ENCODE measurements at regions not wholly inside any gene's neighbourhood (a gene's known extent, or its start where the extent isn't known, plus 50 kb on each side); places are given as distances from the start of the nearest gene placed in this dataset.
"Not testable (repeated sequence)": the region's sequence is repeated elsewhere in the genome, so short reads cannot be mapped to it uniquely, and the experiment has no call there.

DNA sequence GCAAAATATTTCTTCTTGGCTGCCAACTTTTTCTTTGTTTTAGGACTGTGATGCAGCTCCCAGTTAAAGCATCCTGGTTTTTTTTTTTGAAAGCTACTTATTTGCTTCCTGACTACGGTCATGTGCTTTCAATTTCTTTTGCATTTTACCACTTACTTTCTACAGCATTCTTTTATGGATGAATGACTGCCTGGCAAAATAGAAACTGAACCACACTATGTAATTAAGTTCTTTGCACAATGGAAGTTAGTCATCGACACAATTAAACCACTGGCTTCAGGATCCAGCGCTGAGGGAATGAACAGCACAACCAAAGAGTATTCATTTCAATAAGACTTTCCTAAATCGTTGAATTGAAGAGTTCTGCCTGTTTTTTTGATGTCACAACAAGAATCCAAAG, 82.2 kb upstream of the EPHA3 start:
- DNase-seq (ENCODE audit: low spot score) = no peak
- no peak for FAIRE-seq

DNA sequence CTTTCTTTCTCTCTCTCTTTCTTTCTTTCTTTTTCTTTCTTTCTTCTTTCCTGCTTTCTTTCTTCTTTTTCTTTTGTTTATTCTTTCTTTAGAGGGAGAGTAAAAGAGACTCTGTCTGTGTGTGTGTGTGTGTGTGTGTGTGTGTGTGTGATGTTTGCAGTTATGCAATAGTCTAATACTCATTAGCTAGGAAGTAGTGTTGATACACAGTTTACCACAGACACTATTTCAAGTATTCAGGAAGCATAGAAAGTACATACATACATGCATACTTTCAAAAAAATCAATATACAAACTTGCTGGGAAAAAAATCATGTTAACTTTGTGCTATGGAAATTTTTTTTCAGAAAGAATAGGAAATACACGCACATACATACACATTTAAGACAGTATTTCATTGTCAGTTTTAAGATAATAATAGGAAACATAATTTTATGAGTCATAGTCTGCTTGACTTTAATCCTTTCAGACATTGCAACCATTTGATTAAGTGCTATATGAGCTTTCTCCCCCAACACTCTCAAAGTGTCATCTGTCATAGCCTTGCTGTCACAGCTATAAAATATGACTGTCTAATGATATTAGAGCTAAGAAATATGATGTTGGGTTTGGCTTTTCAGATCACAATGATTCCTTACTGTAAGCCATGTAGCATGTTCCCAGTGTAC, 74.9 kb upstream of the EPHA3 start:
- DNase-seq (ENCODE audit: low spot score) (no peak), FAIRE-seq (no peak)

DNA sequence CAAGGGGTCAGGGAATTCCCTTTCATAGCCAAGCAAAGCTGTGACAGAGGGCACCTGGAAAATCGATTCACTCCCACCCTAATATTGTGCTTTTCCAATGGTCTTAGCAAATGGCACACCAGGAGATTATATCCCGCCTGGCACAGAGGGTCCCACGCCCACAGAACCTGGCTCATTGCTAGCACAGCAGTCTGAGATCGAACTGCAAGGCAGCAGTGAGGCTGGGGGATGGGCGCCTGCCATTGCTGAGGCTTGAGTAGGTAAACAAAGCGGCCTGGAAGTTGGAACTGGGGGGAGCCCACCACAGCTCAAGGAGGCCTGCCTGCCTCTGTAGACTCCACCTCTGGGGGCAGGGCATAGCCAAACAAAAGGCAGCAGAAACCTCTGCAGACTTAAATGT, 72.7 kb upstream of the EPHA3 start:
- not testable (repeated sequence) for FAIRE-seq; DNase-seq (ENCODE audit: low spot score)

DNA sequence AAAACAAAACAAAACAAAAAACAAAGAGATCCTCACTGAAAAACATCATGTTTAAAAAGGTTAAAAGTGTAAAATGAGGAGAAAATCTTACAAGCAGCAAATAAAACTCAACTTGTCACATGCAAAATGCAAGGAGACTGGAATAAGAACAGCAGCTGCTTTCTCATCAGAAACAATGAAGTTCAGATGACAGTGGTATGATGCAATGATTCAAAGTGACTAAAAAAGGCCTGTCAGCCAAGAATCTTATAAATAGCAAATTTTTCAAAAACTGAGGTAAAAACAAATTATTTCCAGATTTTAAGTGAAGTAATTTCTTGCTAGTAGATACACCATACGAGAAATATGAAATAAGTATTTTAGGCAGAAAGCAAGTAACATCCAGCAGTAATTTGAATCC, 68.6 kb upstream of the EPHA3 start:
- FAIRE-seq = no peak
- DNase-seq (ENCODE audit: low spot score) = no peak

DNA sequence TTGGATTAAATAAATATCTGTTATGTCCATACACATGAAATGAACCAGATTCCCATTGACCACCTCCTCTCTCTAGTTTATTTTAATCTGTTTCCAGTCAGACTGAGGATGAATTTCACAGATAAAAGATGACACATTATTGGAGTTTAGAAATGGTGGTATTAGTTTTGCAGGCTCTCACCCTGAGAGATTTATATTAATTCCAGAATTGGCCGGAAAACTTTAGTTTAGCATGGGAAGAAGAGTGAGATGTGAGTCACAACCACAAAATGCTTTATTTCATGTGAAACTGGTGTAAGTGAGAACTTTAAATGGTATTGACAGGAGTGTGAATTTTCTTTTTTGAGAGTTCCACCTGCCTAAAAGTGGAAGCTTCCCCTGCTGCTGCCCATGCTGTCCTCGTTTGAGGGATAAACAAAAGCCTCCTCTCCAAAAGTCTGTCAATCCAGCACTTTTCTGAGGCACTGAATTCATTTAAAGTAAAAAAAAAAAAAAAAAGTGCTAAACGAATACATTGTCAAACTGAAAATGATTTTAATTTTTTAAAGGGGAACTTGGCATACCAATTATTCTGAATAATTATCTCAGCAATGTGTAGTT, 65.1 kb upstream of the EPHA3 start:
- DNase-seq (ENCODE audit: low spot score) (no peak), FAIRE-seq (no peak)

DNA sequence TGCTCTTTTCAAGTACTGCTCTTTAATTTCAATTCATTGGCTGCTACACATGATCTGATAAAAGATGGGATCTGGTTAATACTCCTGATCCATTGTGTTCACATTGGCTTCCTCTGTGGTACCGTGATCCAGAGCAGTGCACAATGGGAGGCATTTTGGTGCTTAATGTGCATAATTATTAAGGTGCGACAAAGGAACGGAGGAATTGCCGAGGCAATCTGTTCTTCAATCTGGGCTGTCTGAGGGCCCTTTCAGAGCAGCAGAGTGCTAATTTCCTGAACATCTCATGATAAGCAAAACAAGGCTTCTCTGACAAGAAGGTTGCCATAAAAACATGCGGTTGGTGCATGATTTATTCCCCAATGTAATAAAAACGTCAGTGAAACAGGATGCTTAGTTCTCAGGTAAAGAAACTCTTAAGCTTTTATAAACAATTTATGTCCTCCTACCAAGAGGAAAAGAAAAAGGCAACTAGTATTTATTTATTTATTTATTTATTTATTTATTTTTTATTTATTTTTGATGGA, 64.0 kb upstream of the EPHA3 start:
- DNase-seq (ENCODE audit: low spot score) = no peak
- no peak for FAIRE-seq

DNA sequence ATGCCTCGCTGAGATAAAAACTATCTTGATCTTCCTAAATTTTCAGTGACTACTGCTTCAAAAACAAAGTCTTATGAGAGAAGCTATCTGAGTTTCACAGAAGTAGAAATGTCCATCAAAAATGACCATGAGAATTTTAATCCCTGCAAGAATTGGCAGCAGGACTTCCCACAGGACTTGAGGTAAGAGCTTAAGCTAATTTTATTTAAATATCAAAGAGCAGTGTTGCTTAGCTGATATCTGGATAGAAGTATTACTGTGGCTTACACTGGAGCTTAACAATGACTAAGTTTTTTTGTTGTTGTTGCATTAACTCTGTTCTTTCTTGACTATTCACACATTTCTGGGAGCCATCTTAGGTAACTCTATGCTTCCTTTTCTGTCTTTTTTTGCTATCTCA, 60.8 kb upstream of the EPHA3 start:
- FAIRE-seq = no peak

DNA sequence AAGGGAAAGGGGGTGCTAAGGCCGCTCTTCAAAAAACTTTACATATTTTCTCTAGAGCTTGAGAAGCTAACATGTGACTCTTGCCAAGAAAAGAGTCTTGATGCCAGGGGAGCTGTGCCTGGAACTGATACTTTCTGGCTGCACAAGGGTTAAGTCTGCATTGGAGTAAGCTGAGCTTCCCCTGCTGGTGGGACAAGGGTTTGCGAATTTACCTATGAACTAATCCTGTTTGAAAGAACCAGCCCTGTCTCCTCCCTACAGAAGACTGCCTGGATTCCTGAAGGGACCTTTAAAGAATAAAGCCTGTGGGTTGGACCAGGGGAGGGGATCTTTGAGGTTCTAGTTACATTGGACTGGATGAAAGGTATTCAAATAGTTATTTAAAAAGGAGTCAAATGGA, 58.3 kb upstream of the EPHA3 start:
- DNase-seq (ENCODE audit: low spot score) = no peak
- FAIRE-seq = no peak

More for the DNA sequence above, 60.8 kb upstream of the EPHA3 start:
- DNase-seq (ENCODE audit: low spot score) = no peak

DNA sequence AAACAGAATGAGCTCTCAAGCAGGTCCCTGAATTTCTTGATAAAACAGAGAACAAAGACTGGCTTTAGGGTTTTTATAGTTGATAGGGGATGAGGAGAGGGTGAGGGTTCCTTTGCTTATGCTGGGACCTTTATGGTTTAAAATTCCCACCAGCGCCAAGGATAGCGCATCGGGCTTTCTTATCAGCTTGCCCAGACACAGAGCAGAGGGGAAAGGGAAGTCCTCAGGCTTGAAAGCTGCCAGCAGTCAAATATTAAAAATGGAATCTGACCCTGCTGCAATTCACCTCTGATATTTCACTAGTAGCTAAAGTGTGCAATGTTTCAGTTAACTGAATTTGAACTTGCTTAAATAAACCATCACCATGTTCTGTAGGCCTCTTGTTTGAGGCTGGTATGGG, 55.0 kb upstream of the EPHA3 start:
- FAIRE-seq = no peak
- DNase-seq (ENCODE audit: low spot score) = no peak

DNA sequence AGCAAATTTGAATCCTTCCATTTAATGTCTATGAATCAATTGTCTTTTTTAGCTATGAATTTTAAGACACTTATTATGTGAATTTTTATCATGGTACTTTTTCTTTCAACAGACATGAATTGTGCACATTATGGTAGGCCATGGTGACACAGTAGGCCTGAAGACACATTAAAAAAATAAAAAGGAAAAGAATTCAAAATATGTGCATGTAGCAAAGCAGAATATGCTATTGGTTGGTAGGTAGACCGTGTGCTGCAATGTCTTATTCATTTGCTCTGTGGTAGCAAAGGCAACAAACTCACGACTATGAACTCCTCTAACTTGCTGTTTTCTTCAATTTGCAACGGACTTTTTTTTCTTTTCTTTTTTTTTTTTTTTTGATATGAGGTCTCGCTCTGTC, 50.0 kb upstream of the EPHA3 start:
- no peak for FAIRE-seq
- DNase-seq (ENCODE audit: low spot score) = no peak

All from RCC 7860 (cell line).